Subcutaneous abdominal adipose tissue (tissue), 5 donors: ENCODE measurements at regions not wholly inside any gene's neighbourhood (a gene's known extent, or its start where the extent isn't known, plus 50 kb on each side); places are given as distances from the start of the nearest gene placed in this dataset.
"Not testable (repeated sequence)": the region's sequence is repeated elsewhere in the genome, so short reads cannot be mapped to it uniquely, and the experiment has no call there.

Source experiments
- H3K27ac ChIP-seq: one replicate; pipeline ENCODE4 v1.7.0; 2013; ENCODE audit warnings: low read depth, mild to moderate bottlenecking, inconsistent platforms, low read length, moderate library complexity
- H3K27me3 ChIP-seq, 5 donors: one replicate each; pipeline ENCODE4 v1.7.0; 2013; ENCODE audit warnings: low read length in 5 of 5, inconsistent platforms in 1 of 5; ENCODE audit not compliant: control insufficient read depth in 5 of 5, insufficient read depth in 4 of 5
- H3K36me3 ChIP-seq, 5 donors: one replicate each; pipeline ENCODE4 v1.7.0; 2013; ENCODE audit warnings: low read length in 5 of 5; ENCODE audit not compliant: control insufficient read depth in 5 of 5, insufficient read depth in 5 of 5
- H3K4me1 ChIP-seq, 5 donors: one replicate each; pipeline ENCODE4 v1.7.0; 2013; ENCODE audit warnings: low read length in 5 of 5, mild to moderate bottlenecking in 3 of 5, moderate library complexity in 1 of 5; ENCODE audit not compliant: control insufficient read depth in 5 of 5, insufficient read depth in 5 of 5
- H3K4me3 ChIP-seq, 5 donors: one replicate each; pipeline ENCODE4 v1.7.0; 2013; ENCODE audit warnings: low read length in 5 of 5, low read depth in 1 of 5
- H3K9ac ChIP-seq, 5 donors: one replicate each; pipeline ENCODE4 v1.7.0; 2013; ENCODE audit warnings: low read length in 5 of 5, mild to moderate bottlenecking in 4 of 5, moderate library complexity in 3 of 5
- H3K9me3 ChIP-seq, 5 donors: one replicate each; pipeline ENCODE4 v1.7.0; 2013; ENCODE audit warnings: low read length in 5 of 5; ENCODE audit not compliant: control insufficient read depth in 5 of 5
- donor health status: healthy.
- donor health status: healthy.
- donor health status: healthy.
- donor health status: healthy.
- donor health status: healthy.

DNA sequence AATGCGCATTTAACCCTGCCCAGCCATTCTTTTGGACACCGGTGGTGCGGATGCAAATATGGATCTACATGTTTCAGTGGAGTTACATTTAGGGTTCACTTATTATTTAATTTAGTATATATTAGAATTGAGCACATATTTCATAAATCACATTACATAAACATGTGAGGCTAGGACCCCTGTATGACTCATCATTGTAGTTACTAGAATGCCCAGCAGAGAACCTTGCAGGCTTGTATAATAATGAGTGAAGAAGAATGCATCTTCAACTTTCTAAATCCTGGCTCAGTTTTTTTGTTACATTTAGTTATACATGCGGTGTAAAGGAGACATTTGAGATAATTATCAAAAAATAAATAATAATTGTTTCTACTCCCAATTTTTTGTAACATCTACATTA is 369.0 kb downstream of the ATP23 start:
- no peak overlapping the region for H3K4me3 ChIP-seq
- no peak overlapping the region for H3K27ac ChIP-seq
- peaks cover 0 to 2% (median 0%) of the 10 kb centered on the region in 5 donors for H3K9me3 ChIP-seq
- H3K9ac ChIP-seq: no peak overlapping the region
- H3K27me3 ChIP-seq: no peaks in the 10 kb centered on the region
- H3K4me1 ChIP-seq: peaks cover 0 to 10% (median 6%) of the 10 kb centered on the region in 5 donors
- no peaks in the 10 kb centered on the region for H3K36me3 ChIP-seq

GRCh38 chr12:58310809-58311622 is 369.6 kb downstream of the ATP23 start:
- Histone ChIP-seq H3K9ac (no peak overlapping the region), H3K27ac (peak overlapping the region; percentile 38), H3K4me3 (peak overlapping the region in 1 of 5 donors; percentile 13), H3K36me3 (no peaks in the 10 kb centered on the region), H3K9me3 (peaks cover 0 to 2% (median 0%) of the 10 kb centered on the region in 5 donors), H3K4me1 (peaks cover 0 to 10% (median 6%) of the 10 kb centered on the region in 5 donors), H3K27me3 (no peaks in the 10 kb centered on the region)

DNA sequence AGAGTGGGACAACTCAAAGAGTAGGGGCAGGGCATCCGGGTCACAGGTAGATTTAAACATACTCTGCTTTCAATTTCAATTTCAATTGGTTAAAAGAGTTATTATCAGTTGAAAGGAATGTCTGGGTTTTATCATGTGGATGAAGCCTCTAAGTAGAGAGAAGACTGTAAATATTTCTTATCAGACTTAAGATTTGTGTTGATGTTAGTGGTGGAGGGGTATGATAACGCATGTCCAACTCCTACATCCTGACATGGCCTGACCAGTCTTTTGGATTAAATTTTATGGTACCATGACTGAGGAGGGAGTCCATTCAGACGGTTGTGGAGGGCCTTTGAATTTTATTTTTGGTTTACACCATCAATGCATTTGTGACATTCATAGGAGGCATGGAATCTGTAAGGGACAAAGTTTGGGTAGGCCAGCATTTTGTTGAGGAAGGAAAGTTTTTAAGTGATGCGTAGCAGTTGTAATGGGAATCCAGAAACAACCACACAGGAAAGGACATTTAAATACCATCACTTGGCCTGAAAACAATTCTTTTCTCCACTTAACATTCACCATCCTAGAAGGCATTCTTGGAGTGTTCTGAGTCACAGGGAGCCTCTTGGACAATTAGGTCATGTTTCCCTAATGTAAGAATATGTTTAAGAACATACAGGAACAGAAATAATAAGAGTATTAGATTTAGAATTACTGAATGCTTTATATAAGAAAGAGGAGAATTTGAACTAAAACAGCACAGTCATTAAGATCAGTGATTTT is 371.9 kb downstream of the ATP23 start:
- Histone ChIP-seq H3K27ac (no peak overlapping the region), H3K4me3 (no peak overlapping the region), H3K9ac (no peak overlapping the region), H3K9me3 (peaks cover 0 to under 1% (median 0%) of the 10 kb centered on the region in 5 donors), H3K4me1 (peaks cover 0 to 10% (median 6%) of the 10 kb centered on the region in 5 donors), H3K27me3 (no peaks in the 10 kb centered on the region), H3K36me3 (no peaks in the 10 kb centered on the region)

DNA sequence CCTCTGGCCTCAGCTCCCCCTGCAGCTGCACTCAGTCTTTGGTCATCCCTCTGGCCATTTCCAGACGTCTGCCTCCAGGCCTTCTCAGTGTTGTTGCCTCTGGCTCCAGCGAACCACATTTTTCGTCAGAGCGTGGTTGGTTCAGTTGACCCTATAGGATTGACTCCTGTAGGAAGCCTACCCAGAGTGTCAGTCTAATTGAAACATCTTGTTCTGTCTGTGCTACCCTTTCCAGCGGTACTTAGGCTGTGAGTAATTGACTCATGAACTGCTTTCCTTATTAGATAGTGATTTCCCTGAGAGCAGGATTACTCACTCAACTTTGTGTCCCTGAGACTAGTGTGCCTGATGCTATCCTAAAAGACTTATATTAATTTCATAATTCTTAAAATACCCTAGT is 373.2 kb downstream of the ATP23 start:
- Histone ChIP-seq H3K27me3 (no peaks in the 10 kb centered on the region), H3K4me1 (peaks cover 0 to 10% (median 6%) of the 10 kb centered on the region in 5 donors), H3K9ac (no peak overlapping the region), H3K27ac (no peak overlapping the region), H3K36me3 (no peaks in the 10 kb centered on the region), H3K9me3 (peaks cover 0 to 3% (median 0%) of the 10 kb centered on the region in 5 donors), H3K4me3 (no peak overlapping the region)

GRCh38 chr12:58316926-58317325 is 375.6 kb downstream of the ATP23 start:
- Histone ChIP-seq H3K9me3 (peaks cover 0 to 3% (median 0%) of the 10 kb centered on the region in 5 donors), H3K4me3 (no peak overlapping the region), H3K27me3 (no peaks in the 10 kb centered on the region), H3K9ac (no peak overlapping the region), H3K36me3 (no peaks in the 10 kb centered on the region), H3K27ac (no peak overlapping the region), H3K4me1 (no peaks in the 10 kb centered on the region)

DNA sequence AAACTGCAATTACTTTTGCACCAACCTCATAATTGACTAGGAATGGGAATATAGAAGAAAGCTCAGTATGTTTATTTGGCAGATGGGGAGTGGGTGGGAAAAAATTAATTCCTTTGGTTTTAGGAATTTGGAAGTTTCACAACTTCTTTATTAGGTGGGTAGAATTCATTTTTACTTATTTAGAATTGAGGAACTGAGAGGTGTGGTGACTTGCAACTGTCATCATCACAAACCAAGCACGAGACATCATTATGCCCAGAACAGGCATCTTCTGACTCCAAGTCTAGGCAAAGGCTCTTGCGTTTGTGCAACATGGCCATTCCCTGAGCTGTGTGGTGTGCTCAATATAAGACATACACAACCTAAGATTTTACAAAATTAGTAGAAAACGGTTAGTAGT is 380.0 kb downstream of the ATP23 start:
- no peak overlapping the region for H3K4me3 ChIP-seq
- H3K27ac ChIP-seq: no peak overlapping the region
- no peaks in the 10 kb centered on the region for H3K27me3 ChIP-seq
- H3K9ac ChIP-seq: no peak overlapping the region
- H3K36me3 ChIP-seq: no peaks in the 10 kb centered on the region
- H3K4me1 ChIP-seq: no peaks in the 10 kb centered on the region
- peaks cover 0 to 3% (median 0%) of the 10 kb centered on the region in 5 donors for H3K9me3 ChIP-seq

DNA sequence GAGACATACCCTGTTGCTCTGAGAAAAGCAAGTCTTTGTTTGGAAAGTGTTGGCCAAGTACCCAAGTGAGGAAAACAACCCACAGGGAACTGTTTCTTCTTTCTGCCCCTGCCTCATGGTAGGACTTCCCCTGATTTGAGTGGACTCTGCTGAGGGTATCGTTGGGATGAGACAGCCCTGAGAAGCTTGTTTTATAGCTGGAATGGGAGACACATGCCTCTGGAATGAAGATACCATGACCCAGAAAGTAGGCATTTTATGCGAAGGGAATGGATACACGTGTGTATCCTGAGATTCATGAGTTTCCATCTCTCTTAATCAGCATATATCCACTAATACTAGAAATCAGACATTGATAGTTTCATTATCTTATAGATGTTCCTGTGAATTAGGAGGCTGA is 382.3 kb downstream of the ATP23 start:
- Histone ChIP-seq H3K4me3 (no peak overlapping the region), H3K36me3 (no peaks in the 10 kb centered on the region), H3K4me1 (no peaks in the 10 kb centered on the region), H3K9ac (no peak overlapping the region), H3K27me3 (no peaks in the 10 kb centered on the region), H3K9me3 (peaks cover 0 to 1% (median 0%) of the 10 kb centered on the region in 5 donors), H3K27ac (no peak overlapping the region)

DNA sequence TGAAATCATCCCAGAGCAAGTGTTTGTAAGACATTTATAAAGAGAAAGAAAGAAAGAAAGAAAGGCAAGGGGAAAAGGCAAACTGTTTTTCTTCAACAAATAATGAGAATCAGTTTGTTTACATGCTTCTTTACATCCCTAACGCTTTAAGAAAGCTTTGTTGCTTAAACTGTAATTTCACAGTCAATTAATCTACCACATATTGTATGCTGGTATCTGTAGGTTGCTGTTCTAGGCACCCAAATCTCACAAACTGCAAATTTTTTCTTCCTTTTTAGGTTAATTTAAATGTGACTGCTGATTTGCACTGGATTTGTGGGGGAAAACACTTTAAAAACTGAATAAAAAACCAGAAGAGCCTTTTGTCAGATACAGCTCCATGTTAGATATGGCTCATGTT is 384.2 kb downstream of the ATP23 start:
- H3K4me1 ChIP-seq: no peaks in the 10 kb centered on the region
- no peaks in the 10 kb centered on the region for H3K27me3 ChIP-seq
- H3K9me3 ChIP-seq: no peaks in the 10 kb centered on the region
- H3K4me3 ChIP-seq: no peak overlapping the region
- no peaks in the 10 kb centered on the region for H3K36me3 ChIP-seq
- no peak overlapping the region for H3K9ac ChIP-seq
- no peak overlapping the region for H3K27ac ChIP-seq

DNA sequence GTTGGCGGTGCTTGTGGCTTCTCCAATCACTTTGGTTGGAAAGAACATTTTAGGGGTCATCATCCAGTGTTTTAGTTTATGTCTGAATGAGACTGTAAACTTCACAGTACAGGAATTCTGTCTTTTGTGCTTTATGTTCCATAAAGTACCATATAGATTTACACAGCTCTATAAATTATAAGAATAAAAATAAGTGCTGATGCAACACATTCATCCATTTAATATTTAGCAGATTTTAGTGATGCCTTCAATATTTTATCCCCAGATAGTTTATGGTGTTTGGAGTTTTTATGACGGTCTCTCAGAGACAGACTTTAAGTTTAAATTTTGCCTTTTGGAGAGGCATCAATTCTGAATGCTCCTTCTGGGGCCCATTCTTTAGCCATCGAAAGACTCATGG is 385.2 kb downstream of the ATP23 start:
- no peak overlapping the region for H3K9ac ChIP-seq
- H3K4me3 ChIP-seq: no peak overlapping the region
- no peaks in the 10 kb centered on the region for H3K9me3 ChIP-seq
- no peaks in the 10 kb centered on the region for H3K4me1 ChIP-seq
- no peaks in the 10 kb centered on the region for H3K36me3 ChIP-seq
- no peaks in the 10 kb centered on the region for H3K27me3 ChIP-seq
- H3K27ac ChIP-seq: no peak overlapping the region

DNA sequence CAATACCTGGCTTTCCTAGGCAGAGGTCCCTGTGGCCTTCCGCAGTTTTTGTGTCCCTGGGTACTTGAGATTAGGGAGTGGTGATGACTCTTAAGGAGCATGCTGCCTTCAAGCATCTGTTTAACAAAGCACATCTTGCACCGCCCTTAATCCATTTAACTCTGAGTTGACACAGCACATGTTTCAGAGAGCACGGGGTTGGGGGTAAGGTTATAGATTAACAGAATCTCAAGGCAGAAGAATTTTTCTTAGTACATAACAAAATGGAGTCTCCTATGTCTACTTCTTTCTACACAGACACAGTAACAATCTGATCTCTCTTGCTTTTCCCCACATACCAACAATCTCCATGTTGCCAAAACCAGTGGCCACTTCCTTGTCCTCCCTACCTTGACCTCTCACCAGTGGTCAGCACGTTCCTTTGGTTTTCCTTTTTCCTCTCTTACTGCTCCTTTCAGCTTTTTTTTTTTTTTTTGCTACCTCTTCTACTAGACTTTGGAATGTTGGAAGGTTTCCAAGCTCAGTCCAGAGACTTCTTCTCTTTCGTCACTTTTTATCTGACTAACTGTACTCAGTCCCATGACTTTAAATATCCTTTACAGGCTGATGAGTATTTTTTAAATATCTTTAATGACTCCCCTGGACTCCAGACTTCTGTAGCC is 395.3 kb downstream of the ATP23 start:
- H3K36me3 ChIP-seq: not testable (repeated sequence)

More for the DNA sequence above, 395.3 kb downstream of the ATP23 start:
- H3K27me3 ChIP-seq, H3K27ac ChIP-seq, H3K4me3 ChIP-seq, H3K9me3 ChIP-seq, H3K9ac ChIP-seq, H3K4me1 ChIP-seq: not testable (repeated sequence)
